PC-9 (cell line): ENCODE measurements at regions not wholly inside any gene's neighbourhood (a gene's known extent, or its start where the extent isn't known, plus 50 kb on each side); places are given as distances from the start of the nearest gene placed in this dataset.

Experiments used
- BruUV-seq: library from RNA; stranded (reverse); fragments of 400-500 nt; replicated peaks from 2 replicates; lab custom pipeline; 2021; lab: Mats Ljungman, UMichigan
- CTCF ChIA-PET: fragments of 300-600 bp; sonication (Branson Sonifier 250); formaldehyde crosslinking; loops from one replicate; lab custom pipeline; 2022; ENCODE audit warnings: antibody characterized with exemption; lab: Charles Lee
- POLR2A ChIA-PET: fragments of 300-600 bp; sonication (Branson Sonifier 250); formaldehyde crosslinking; loops from one replicate; lab custom pipeline; 2022; ENCODE audit warnings: antibody characterized with exemption; ENCODE audit not compliant: unreplicated experiment; lab: Charles Lee
- DNase-seq, 2 experiments: peaks; one replicate each; pipeline versions ENCODE4 v3.0.0 to v3.0.0-alpha.2; 2015 to 2022; ENCODE audit warnings: mixed read lengths in 1 of 2
- H2AFZ ChIP-seq: fragments of 200-600 bp; sonication (generic); 2 replicates; pipeline ENCODE4 v1.8.1; 2017; ENCODE audit warnings: antibody characterized with exemption
- H3F3A ChIP-seq: fragments of 200-600 bp; sonication (generic); 2 replicates; pipeline ENCODE4 v1.8.1; 2017; ENCODE audit warnings: antibody characterized with exemption, mild to moderate bottlenecking, low read depth; ENCODE audit not compliant: insufficient read depth
- H3K27ac ChIP-seq: fragments of 200-600 bp; sonication (generic); 2 replicates; pipeline ENCODE4 v1.6.1; 2016; ENCODE audit warnings: mixed run types
- H3K27me3 ChIP-seq: fragments of 200-600 bp; sonication (generic); 2 replicates; pipeline ENCODE4 v1.6.1; 2016; ENCODE audit warnings: low read depth, mixed run types; ENCODE audit not compliant: insufficient read depth
- H3K36me3 ChIP-seq: fragments of 200-600 bp; sonication (generic); 2 replicates; pipeline ENCODE4 v1.6.1; 2016; ENCODE audit warnings: low read depth, mixed run types
- H3K4me1 ChIP-seq: fragments of 200-600 bp; sonication (generic); replicated peaks from 2 replicates; pipeline ENCODE4 v1.6.1; 2016; ENCODE audit warnings: mixed run types; ENCODE audit not compliant: insufficient read depth
- H3K4me2 ChIP-seq: fragments of 200-600 bp; sonication (generic); 2 replicates; pipeline ENCODE4 v1.6.1; 2017; ENCODE audit warnings: mixed run types
- H3K4me3 ChIP-seq: fragments of 200-600 bp; sonication (generic); 2 replicates; pipeline ENCODE4 v1.6.1; 2016; ENCODE audit warnings: mixed run types
- H3K79me2 ChIP-seq: fragments of 200-600 bp; sonication (generic); 2 replicates; pipeline ENCODE4 v1.6.1; 2017; ENCODE audit warnings: low read depth, mixed run types
- H3K9me2 ChIP-seq: fragments of 200-600 bp; sonication (generic); 2 replicates; pipeline ENCODE4 v1.8.1; 2017; ENCODE audit warnings: mild to moderate bottlenecking; ENCODE audit not compliant: insufficient read depth
- H3K9me3 ChIP-seq: fragments of 200-600 bp; sonication (generic); 2 replicates; pipeline ENCODE4 v1.8.1; 2016; ENCODE audit warnings: low read depth; ENCODE audit not compliant: insufficient read depth
- H4K20me1 ChIP-seq: fragments of 200-600 bp; sonication (generic); 2 replicates; pipeline ENCODE4 v1.8.1; 2017; ENCODE audit not compliant: insufficient read depth
- EZH2 ChIP-seq: fragments of 200-600 bp; sonication (generic); IDR thresholded peaks from 2 replicates; pipeline ENCODE4 v1.8.0; 2017; ENCODE audit warnings: antibody characterized with exemption, low read depth
- intact Hi-C: fragments of 100-400 bp; cut with micrococcal nuclease; formaldehyde crosslinking; loops from one replicate; pipeline ENCODE4 v1.10.0; 2022; ENCODE audit not compliant: unreplicated experiment
- TF ChIP-seq, protein P1 (sequence below): fragments of 200-600 bp; sonication (generic); conservative IDR thresholded peaks from 2 replicates; pipeline ENCODE4 v1.6.1; 2017; ENCODE audit warnings: mixed run types, antibody characterized with exemption, mild to moderate bottlenecking, moderate library complexity

- H3F3A ChIP-seq = no peaks in the 10 kb centered on the region
- H3K4me3 ChIP-seq = no peak overlapping the region
- ChIA-PET CTCF (no interaction called here), POLR2A (no interaction called here)
- no peak overlapping the region for H3K27ac ChIP-seq
- DNase-seq = no peak
- no peaks in the 10 kb centered on the region for H3K79me2 ChIP-seq
- H2AFZ ChIP-seq = no peak overlapping the region
- no peaks in the 10 kb centered on the region for H3K36me3 ChIP-seq
- no peaks in the 10 kb centered on the region for H3K9me2 ChIP-seq
- no peak for TF ChIP-seq EZH2
- TF ChIP-seq, protein P1, sequence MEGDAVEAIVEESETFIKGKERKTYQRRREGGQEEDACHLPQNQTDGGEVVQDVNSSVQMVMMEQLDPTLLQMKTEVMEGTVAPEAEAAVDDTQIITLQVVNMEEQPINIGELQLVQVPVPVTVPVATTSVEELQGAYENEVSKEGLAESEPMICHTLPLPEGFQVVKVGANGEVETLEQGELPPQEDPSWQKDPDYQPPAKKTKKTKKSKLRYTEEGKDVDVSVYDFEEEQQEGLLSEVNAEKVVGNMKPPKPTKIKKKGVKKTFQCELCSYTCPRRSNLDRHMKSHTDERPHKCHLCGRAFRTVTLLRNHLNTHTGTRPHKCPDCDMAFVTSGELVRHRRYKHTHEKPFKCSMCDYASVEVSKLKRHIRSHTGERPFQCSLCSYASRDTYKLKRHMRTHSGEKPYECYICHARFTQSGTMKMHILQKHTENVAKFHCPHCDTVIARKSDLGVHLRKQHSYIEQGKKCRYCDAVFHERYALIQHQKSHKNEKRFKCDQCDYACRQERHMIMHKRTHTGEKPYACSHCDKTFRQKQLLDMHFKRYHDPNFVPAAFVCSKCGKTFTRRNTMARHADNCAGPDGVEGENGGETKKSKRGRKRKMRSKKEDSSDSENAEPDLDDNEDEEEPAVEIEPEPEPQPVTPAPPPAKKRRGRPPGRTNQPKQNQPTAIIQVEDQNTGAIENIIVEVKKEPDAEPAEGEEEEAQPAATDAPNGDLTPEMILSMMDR = no peak
- H3K9me3 ChIP-seq = 0 out of 2 replicates have a peak, but pooled peaks cover 3% of the 10 kb centered on the region
- no peak overlapping the region for H3K4me2 ChIP-seq
- H3K27me3 ChIP-seq = no peaks in the 10 kb centered on the region
- intact Hi-C loops = no loop called here
- H4K20me1 ChIP-seq = no peaks in the 10 kb centered on the region
- no peaks in the 10 kb centered on the region for H3K4me1 ChIP-seq
- BruUV-seq = no TSS peak
Measured at GRCh38 chr12:68086019-68086603, 73.4 kb downstream of the IFNG start.

- Histone ChIP-seq H3K4me2 (no peak overlapping the region), H3K9me3 (0 out of 2 replicates have a peak, but pooled peaks cover 3% of the 10 kb centered on the region), H3K4me3 (no peak overlapping the region), H4K20me1 (no peaks in the 10 kb centered on the region), H3K27me3 (no peaks in the 10 kb centered on the region), H2AFZ (no peak overlapping the region), H3F3A (no peaks in the 10 kb centered on the region), H3K36me3 (no peaks in the 10 kb centered on the region), H3K9me2 (no peaks in the 10 kb centered on the region), H3K79me2 (no peaks in the 10 kb centered on the region), H3K27ac (no peak overlapping the region), H3K4me1 (no peaks in the 10 kb centered on the region)
- ChIA-PET POLR2A (no interaction called here), CTCF (no interaction called here)
- DNase-seq = no peak
- no peak for TF ChIP-seq EZH2
- TF ChIP-seq, protein P1 = no peak
- BruUV-seq = no TSS peak
- intact Hi-C loops = no loop called here
Measured at GRCh38 chr12:68081561-68081960, 78.0 kb downstream of the IFNG start.

DNA sequence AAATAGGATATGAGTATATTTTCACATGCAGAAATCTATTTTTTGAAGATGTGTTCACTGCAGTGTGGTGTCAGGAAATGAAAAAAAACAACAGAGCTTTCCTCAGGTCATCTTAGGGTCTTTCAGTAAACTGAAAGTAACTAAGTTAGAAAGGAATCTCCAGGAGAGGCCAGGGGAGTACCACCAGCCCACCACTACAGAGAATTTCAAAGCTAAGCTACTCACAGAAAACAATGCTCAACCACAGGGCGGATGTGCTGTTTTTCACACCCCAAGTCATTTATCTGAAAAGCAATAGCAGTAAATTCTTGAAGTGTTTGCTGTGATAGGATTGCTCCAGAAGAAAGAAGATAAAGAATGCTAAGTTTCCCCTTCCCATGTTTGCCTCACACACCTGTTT, 79.0 kb downstream of the IFNG start:
- H3K9me3 ChIP-seq = 0 out of 2 replicates have a peak, but pooled peaks cover 3% of the 10 kb centered on the region
- H3K27ac ChIP-seq = no peak overlapping the region
- H3K9me2 ChIP-seq = no peaks in the 10 kb centered on the region
- TF ChIP-seq EZH2 = no peak
- TF ChIP-seq, protein P1 = no peak
- no TSS peak for BruUV-seq
- no peaks in the 10 kb centered on the region for H3K4me1 ChIP-seq
- DNase-seq = no peak
- no peak overlapping the region for H3K4me3 ChIP-seq
- intact Hi-C loops = no loop called here
- POLR2A ChIA-PET = no interaction called here
- no peaks in the 10 kb centered on the region for H3F3A ChIP-seq
- no peaks in the 10 kb centered on the region for H3K27me3 ChIP-seq
- H3K79me2 ChIP-seq = no peaks in the 10 kb centered on the region
- no peaks in the 10 kb centered on the region for H3K36me3 ChIP-seq
- CTCF ChIA-PET = no interaction called here
- no peak overlapping the region for H3K4me2 ChIP-seq
- no peak overlapping the region for H2AFZ ChIP-seq
- H4K20me1 ChIP-seq = no peaks in the 10 kb centered on the region
